HepG2 (cell line): ENCODE measurements at regions not wholly inside any gene's neighbourhood (a gene's known extent, or its start where the extent isn't known, plus 50 kb on each side); places are given as distances from the start of the nearest gene placed in this dataset.

Experiments used
- ATAC-seq: fragments of 200-7000 bp; cut with Tn5 transposase; 3 replicates; pipeline ENCODE4 v1.9.1; 2020; ENCODE audit warnings: mild to moderate bottlenecking, moderate library complexity
- BruUV-seq: library from RNA; stranded (reverse); fragments of 400-500 nt; replicated peaks from 2 replicates; lab custom pipeline; 2021; lab: Mats Ljungman, UMichigan
- CTCF ChIA-PET: fragments of 300-600 bp; formaldehyde crosslinking; extraction: SDS; loops from one replicate; lab custom pipeline; 2021; ENCODE audit warnings: low total read pairs, inconsistent platforms, low intra/inter-chr PET ratio; lab: Yijun Ruan, JAX
- POLR2A ChIA-PET: fragments of 350-600 bp; sonication (Branson Sonifier 250); formaldehyde crosslinking; loops from one replicate; lab custom pipeline; 2020; ENCODE audit warnings: antibody characterized with exemption, inconsistent platforms; lab: Yijun Ruan, JAX
- DNase-seq: peaks from one replicate; pipeline ENCODE4 v3.0.0-alpha.2; 2015; ENCODE audit warnings: low spot score
- FAIRE-seq: peaks from 3 replicates; lab custom pipeline; 2011; peaks lifted over from hg19 to GRCh38; lab: Jason Lieb, UNC
- H2AFZ ChIP-seq: one replicate; pipeline ENCODE4 v1.6.1; 2011; ENCODE audit warnings: low read length, inconsistent platforms
- H3K27ac ChIP-seq: fragments of 300-600 bp; 3 replicates; pipeline ENCODE4 v1.8.0; 2011; ENCODE audit warnings: mixed run types, mild to moderate bottlenecking, mixed read lengths, low read length, inconsistent platforms; ENCODE audit not compliant: insufficient read depth; ENCODE audit errors: extremely low read length
- H3K27me3 ChIP-seq, 2 experiments: fragments of 200-600 bp in 1 of 2; 2 replicates in 1 of 2; 3 replicates in 1 of 2; pipeline versions ENCODE4 v1.6.0 to v1.8.0; 2011; ENCODE audit warnings: low read length in 2 of 2, mild to moderate bottlenecking in 2 of 2, moderate library complexity in 2 of 2, inconsistent platforms in 1 of 2; ENCODE audit not compliant: insufficient read depth in 2 of 2, control insufficient read depth in 1 of 2
- H3K36me3 ChIP-seq, 2 experiments: fragments of 200-600 bp in 1 of 2; replicated peaks in 1 of 2; 2 replicates in 1 of 2; 3 replicates in 1 of 2; pipeline versions ENCODE4 v1.5.1 to v1.8.0; 2011; ENCODE audit warnings: low read length in 2 of 2, inconsistent platforms in 1 of 2; ENCODE audit not compliant: insufficient read depth in 2 of 2, control insufficient read depth in 1 of 2
- H3K4me1 ChIP-seq: 2 replicates; pipeline ENCODE4 v1.5.1; 2012; ENCODE audit warnings: low read length, inconsistent platforms; ENCODE audit not compliant: insufficient read depth
- H3K4me2 ChIP-seq: 2 replicates; pipeline ENCODE4 v1.6.0; 2011; ENCODE audit warnings: low read depth, low read length, inconsistent platforms
- H3K4me3 ChIP-seq, 3 experiments: fragments of 200-600 bp in 1 of 3; sonication (generic), shearing (Covaris generic) in 1 of 3; replicated peaks in 1 of 3; 2 replicates each; pipeline ENCODE4 v1.5.1; 2011 to 2016; ENCODE audit warnings: low read length in 3 of 3, inconsistent platforms in 2 of 3, low read depth in 2 of 3, mild to moderate bottlenecking in 2 of 3, control low read depth in 1 of 3, mixed read lengths in 1 of 3; ENCODE audit not compliant: insufficient read depth in 1 of 3
- H3K79me2 ChIP-seq: one replicate; pipeline ENCODE4 v1.6.1; 2011; ENCODE audit warnings: low read length, inconsistent platforms; ENCODE audit not compliant: insufficient read depth
- H3K9ac ChIP-seq: 2 replicates; pipeline ENCODE4 v1.6.0; 2011; ENCODE audit warnings: mild to moderate bottlenecking, low read depth, low read length, inconsistent platforms; ENCODE audit not compliant: insufficient read depth
- H3K9me3 ChIP-seq: 2 replicates; pipeline ENCODE4 v1.5.1; 2012; ENCODE audit warnings: mild to moderate bottlenecking, low read length
- H4K20me1 ChIP-seq: 2 replicates; pipeline ENCODE4 v1.6.0; 2011; ENCODE audit warnings: inconsistent platforms, mild to moderate bottlenecking, low read length, moderate library complexity; ENCODE audit not compliant: insufficient read depth
- POGZ ChIP-seq: sonication (generic); formaldehyde crosslinking; IDR thresholded peaks from 2 replicates; pipeline ENCODE4 v1.4.0; 2020; ENCODE audit warnings: mild to moderate bottlenecking, missing genetic modification reagents
- SCMH1 ChIP-seq: sonication (generic); formaldehyde crosslinking; IDR thresholded peaks from 2 replicates; pipeline ENCODE4 v1.9.0; 2021; ENCODE audit warnings: missing genetic modification reagents, mild to moderate bottlenecking, borderline replicate concordance
- SMAD1 ChIP-seq: sonication (generic); formaldehyde crosslinking; IDR thresholded peaks from 2 replicates; pipeline ENCODE4 v1.4.0; 2020; ENCODE audit warnings: missing genetic modification reagents, low read depth, mild to moderate bottlenecking, borderline replicate concordance
- SNAPC2 ChIP-seq: sonication (generic); formaldehyde crosslinking; IDR thresholded peaks from 2 replicates; pipeline ENCODE4 v1.8.1; 2022; ENCODE audit warnings: mild to moderate bottlenecking, missing genetic modification reagents
- ZMYM2 ChIP-seq: sonication (generic); formaldehyde crosslinking; IDR thresholded peaks from 2 replicates; pipeline ENCODE4 v1.8.0; 2022; ENCODE audit warnings: mild to moderate bottlenecking, missing genetic modification reagents
- ZNF256 ChIP-seq: sonication (generic); formaldehyde crosslinking; conservative IDR thresholded peaks from 2 replicates; pipeline ENCODE4 v1.4.0; 2020; ENCODE audit warnings: missing genetic modification reagents
- ZNF644 ChIP-seq: IDR thresholded peaks from 2 replicates; pipeline ENCODE4 v1.6.1; 2016; ENCODE audit warnings: low read depth
- ZSCAN21 ChIP-seq: sonication (generic); formaldehyde crosslinking; IDR thresholded peaks from 2 replicates; pipeline ENCODE4 v1.8.0; 2022; ENCODE audit warnings: mild to moderate bottlenecking, missing genetic modification reagents, moderate library complexity, borderline replicate concordance
- ZXDC ChIP-seq: sonication (generic); formaldehyde crosslinking; IDR thresholded peaks from 2 replicates; pipeline ENCODE4 v1.5.0; 2020; ENCODE audit warnings: mild to moderate bottlenecking, missing genetic modification reagents
- WGBS: methylation state at CpG from one replicate; pipeline ENCODE4 v1.1.6; 2017; ENCODE audit warnings: low lambda C conversion rate; 5-methylcytosine and 5-hydroxymethylcytosine counted together
- in situ Hi-C: cut with HindIII; loops from 2 replicates; pipeline ENCODE4 v1.10.0; 2017; ENCODE audit warnings: low pct_unique_long_range_greater_than_20kb; ENCODE audit not compliant: extremely low pct_ligation_motif_present
- intact Hi-C: fragments of 100-400 bp; cut with micrococcal nuclease; formaldehyde crosslinking; loops from one replicate; pipeline ENCODE4 v1.10.0; 2022; ENCODE audit not compliant: unreplicated experiment
- TF ChIP-seq, protein P1 (sequence below): sonication (generic); formaldehyde crosslinking; IDR thresholded peaks from 2 replicates; pipeline ENCODE4 v1.5.0; 2020; ENCODE audit warnings: mild to moderate bottlenecking, low read depth, missing genetic modification reagents, borderline replicate concordance
- TF ChIP-seq, protein P2 (sequence below): fragments of 450-650 bp; IDR thresholded peaks from 2 replicates; pipeline ENCODE4 v1.6.1; 2017; ENCODE audit warnings: mild to moderate bottlenecking
- TF ChIP-seq, protein P3 (sequence below): IDR thresholded peaks from 2 replicates; pipeline ENCODE4 v1.6.1; 2012; ENCODE audit warnings: inconsistent platforms
- TF ChIP-seq, protein P4 (sequence below): sonication (generic); formaldehyde crosslinking; IDR thresholded peaks from 2 replicates; pipeline ENCODE4 v1.4.0; 2020; ENCODE audit warnings: mild to moderate bottlenecking, missing genetic modification reagents

DNA sequence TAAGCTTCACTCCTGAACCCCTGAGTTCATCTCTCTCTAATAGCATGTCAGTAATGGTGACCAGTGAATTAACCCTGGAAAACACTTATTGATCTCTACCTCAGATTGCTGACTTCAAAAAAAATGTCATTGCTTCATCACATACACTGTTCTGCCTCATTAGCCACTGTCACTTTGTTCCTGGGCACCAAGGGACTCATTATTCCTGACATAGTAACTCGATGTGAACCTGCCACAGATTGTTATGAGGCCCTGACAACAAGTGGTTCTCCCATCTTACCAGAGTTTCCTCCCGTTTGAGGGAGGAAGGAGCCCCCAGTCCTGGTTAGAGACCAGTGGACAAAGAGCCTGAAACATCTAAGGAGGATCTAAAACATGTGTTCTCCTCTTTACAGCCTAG is 403.3 kb upstream of the SMIM21 start (continued):
- TF ChIP-seq POGZ (CRISPR knock-in tag) (no peak), ZXDC (no peak), SCMH1 (CRISPR knock-in tag) (no peak)
- TF ChIP-seq, protein P1, sequence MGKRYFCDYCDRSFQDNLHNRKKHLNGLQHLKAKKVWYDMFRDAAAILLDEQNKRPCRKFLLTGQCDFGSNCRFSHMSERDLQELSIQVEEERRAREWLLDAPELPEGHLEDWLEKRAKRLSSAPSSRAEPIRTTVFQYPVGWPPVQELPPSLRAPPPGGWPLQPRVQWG (CRISPR knock-in tag): no peak
- TF ChIP-seq, protein P2, sequence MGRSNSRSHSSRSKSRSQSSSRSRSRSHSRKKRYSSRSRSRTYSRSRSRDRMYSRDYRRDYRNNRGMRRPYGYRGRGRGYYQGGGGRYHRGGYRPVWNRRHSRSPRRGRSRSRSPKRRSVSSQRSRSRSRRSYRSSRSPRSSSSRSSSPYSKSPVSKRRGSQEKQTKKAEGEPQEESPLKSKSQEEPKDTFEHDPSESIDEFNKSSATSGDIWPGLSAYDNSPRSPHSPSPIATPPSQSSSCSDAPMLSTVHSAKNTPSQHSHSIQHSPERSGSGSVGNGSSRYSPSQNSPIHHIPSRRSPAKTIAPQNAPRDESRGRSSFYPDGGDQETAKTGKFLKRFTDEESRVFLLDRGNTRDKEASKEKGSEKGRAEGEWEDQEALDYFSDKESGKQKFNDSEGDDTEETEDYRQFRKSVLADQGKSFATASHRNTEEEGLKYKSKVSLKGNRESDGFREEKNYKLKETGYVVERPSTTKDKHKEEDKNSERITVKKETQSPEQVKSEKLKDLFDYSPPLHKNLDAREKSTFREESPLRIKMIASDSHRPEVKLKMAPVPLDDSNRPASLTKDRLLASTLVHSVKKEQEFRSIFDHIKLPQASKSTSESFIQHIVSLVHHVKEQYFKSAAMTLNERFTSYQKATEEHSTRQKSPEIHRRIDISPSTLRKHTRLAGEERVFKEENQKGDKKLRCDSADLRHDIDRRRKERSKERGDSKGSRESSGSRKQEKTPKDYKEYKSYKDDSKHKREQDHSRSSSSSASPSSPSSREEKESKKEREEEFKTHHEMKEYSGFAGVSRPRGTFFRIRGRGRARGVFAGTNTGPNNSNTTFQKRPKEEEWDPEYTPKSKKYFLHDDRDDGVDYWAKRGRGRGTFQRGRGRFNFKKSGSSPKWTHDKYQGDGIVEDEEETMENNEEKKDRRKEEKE: no peak

DNA sequence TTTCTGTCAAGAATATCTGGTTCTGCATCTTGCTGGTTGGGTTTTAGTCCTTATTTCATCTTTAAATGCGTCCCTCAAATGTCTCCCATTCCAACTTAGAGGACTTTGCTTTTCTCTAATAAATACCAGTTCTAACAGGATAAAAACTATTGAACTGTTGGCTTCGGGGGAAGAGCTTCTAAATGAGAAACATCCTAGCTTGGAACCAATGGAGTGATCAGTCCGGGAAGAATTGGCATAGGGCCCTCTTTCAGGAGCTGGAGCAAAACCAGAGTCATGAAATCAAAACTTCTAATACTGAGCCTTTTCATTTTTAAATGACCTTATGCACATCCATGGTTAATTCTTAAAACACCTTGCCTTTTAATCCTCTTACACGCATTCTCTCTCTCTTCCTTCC is 401.6 kb upstream of the SMIM21 start:
- DNase-seq: no peak
- intact Hi-C loops: no loop called here
- no peak overlapping the region for H3K4me3 ChIP-seq
- POLR2A ChIA-PET: no interaction called here
- no peaks in the 10 kb centered on the region for H3K9me3 ChIP-seq
- H3K79me2 ChIP-seq: no peaks in the 10 kb centered on the region
- H3K4me2 ChIP-seq: no peak overlapping the region
- H4K20me1 ChIP-seq: no peaks in the 10 kb centered on the region
- no peak for FAIRE-seq
- no peaks in the 10 kb centered on the region; a peak in 1 of 5 replicates for H3K27me3 ChIP-seq
- CTCF ChIA-PET: no interaction called here
- no peak overlapping the region for H2AFZ ChIP-seq
- in situ Hi-C loops: no loop called here
- 20% methylated on average over 4 of the region's 4 CpGs for WGBS
- H3K4me1 ChIP-seq: peaks cover 8% of the 10 kb centered on the region; the same call in 1 of the 2 replicates
- no peak overlapping the region for H3K9ac ChIP-seq
- ATAC-seq: no peak
- H3K27ac ChIP-seq: no peak overlapping the region
- no TSS peak for BruUV-seq
- no peaks in the 10 kb centered on the region for H3K36me3 ChIP-seq
- no peak for TF ChIP-seq ZNF644 (CRISPR knock-in tag)
- TF ChIP-seq ZMYM2 (CRISPR knock-in tag): no peak
- no peak for TF ChIP-seq SNAPC2
- TF ChIP-seq, protein P3, sequence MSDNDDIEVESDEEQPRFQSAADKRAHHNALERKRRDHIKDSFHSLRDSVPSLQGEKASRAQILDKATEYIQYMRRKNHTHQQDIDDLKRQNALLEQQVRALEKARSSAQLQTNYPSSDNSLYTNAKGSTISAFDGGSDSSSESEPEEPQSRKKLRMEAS: no peak
- TF ChIP-seq, protein P4, sequence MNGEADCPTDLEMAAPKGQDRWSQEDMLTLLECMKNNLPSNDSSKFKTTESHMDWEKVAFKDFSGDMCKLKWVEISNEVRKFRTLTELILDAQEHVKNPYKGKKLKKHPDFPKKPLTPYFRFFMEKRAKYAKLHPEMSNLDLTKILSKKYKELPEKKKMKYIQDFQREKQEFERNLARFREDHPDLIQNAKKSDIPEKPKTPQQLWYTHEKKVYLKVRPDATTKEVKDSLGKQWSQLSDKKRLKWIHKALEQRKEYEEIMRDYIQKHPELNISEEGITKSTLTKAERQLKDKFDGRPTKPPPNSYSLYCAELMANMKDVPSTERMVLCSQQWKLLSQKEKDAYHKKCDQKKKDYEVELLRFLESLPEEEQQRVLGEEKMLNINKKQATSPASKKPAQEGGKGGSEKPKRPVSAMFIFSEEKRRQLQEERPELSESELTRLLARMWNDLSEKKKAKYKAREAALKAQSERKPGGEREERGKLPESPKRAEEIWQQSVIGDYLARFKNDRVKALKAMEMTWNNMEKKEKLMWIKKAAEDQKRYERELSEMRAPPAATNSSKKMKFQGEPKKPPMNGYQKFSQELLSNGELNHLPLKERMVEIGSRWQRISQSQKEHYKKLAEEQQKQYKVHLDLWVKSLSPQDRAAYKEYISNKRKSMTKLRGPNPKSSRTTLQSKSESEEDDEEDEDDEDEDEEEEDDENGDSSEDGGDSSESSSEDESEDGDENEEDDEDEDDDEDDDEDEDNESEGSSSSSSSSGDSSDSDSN (CRISPR knock-in tag): no peak
- TF ChIP-seq ZSCAN21 (CRISPR knock-in tag): no peak
- no peak for TF ChIP-seq ZNF256 (CRISPR knock-in tag)
- TF ChIP-seq SMAD1 (CRISPR knock-in tag): no peak
